Activated CD4-positive, alpha-beta memory T cell treated with anti-CD3 and anti-CD28 coated beads, Interleukin-2, amount 10 ng/mL, durations not matched to agents 7 days and 5 days (primary cell): ENCODE measurements at regions not wholly inside any gene's neighbourhood (a gene's known extent, or its start where the extent isn't known, plus 50 kb on each side); places are given as distances from the start of the nearest gene placed in this dataset.

Experiments used
- CTCF ChIA-PET: fragments of 350-600 bp; sonication (Branson Sonifier 250); formaldehyde crosslinking; loops from one replicate; lab custom pipeline; 2021; ENCODE audit warnings: antibody characterized with exemption, inconsistent platforms; lab: Charles Lee
- POLR2A ChIA-PET: fragments of 350-600 bp; sonication (Branson Sonifier 250); formaldehyde crosslinking; loops from one replicate; lab custom pipeline; 2021; ENCODE audit warnings: antibody characterized with exemption; lab: Charles Lee
- DNase-seq: peaks from one replicate; pipeline ENCODE4 v3.0.0-alpha.2; 2020
- H3K27ac Mint-ChIP-seq: one replicate; pipeline ENCODE4 v1.8.0; 2021; ENCODE audit warnings: mild to moderate bottlenecking, mixed read lengths
- H3K27me3 Mint-ChIP-seq: one replicate; pipeline ENCODE4 v1.8.0; 2021; ENCODE audit warnings: mixed read lengths
- H3K36me3 Mint-ChIP-seq: one replicate; pipeline ENCODE4 v1.8.0; 2021; ENCODE audit warnings: low read depth, mixed read lengths
- H3K4me1 Mint-ChIP-seq: one replicate; pipeline ENCODE4 v1.8.0; 2021; ENCODE audit warnings: mixed read lengths
- H3K4me3 Mint-ChIP-seq: one replicate; pipeline ENCODE4 v1.8.0; 2021; ENCODE audit warnings: mild to moderate bottlenecking, mixed read lengths
- H3K9me3 Mint-ChIP-seq: one replicate; pipeline ENCODE4 v1.8.0; 2021; ENCODE audit warnings: mixed read lengths

DNA sequence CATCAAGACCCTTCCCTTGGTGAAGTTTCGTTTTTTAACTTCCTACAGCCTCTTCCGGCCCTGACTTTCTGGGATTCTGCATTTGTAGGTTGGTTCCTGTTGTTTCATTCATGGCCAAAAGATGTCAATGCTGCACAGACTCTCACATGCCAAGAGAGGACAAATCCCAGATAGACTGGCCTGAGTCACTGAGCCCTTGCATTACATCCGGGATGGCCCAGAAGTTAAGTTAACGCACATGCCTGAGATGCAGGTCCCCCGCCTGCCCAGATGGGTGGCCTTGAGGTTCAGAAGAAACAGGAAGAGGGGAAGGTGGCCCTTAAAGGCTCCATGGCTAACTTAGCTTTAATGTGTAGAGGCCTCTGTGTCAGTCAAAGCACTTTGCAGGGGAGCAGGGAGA is 51.6 kb upstream of the SRGAP3 start:
- CTCF ChIA-PET = interaction anchor here (1.5 to 6.5 kb wide), 3 partner anchors 299 to 330 kb away, joined by 5 to 102 read pairs (median 67); no protein-coding TSS in a partner anchor
- Mint-ChIP-seq H3K4me1 (peaks cover 7% of the 10 kb centered on the region), H3K36me3 (no peaks in the 10 kb centered on the region), H3K4me3 (no peak overlapping the region), H3K27ac (no peak overlapping the region), H3K27me3 (peaks cover 16% of the 10 kb centered on the region), H3K9me3 (no peaks in the 10 kb centered on the region)
- POLR2A ChIA-PET = no interaction called here
- DNase-seq = no peak

DNA sequence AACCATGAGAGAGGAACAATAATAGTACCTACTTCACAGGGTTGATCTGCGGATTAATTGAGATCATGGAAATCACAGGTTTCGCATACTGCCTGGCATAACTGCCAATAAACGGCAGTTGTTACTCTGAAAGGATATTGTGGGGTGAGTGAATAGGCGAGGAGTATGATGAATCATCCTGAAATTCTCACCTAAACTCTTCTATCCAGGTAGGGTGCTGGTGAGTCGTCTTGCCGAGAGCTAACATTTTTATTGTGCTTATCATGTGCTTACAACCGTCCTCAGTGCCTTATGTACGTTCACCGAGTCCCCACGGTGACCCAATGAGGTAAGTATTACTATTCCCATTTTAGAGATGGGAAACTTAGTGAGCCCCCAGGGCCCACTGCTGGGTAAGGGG is 52.4 kb upstream of the SRGAP3 start:
- H3K4me1 Mint-ChIP-seq = peaks cover 7% of the 10 kb centered on the region
- ChIA-PET CTCF (interaction anchor here (0.6 to 6.5 kb wide), 21 partner anchors 11 to 1917 kb away, joined by 3 to 102 read pairs (median 4); partner anchors contain the start of genes OXTR and SRGAP3), POLR2A (no interaction called here)
- no peaks in the 10 kb centered on the region for H3K36me3 Mint-ChIP-seq
- no peak for DNase-seq
- H3K27me3 Mint-ChIP-seq = peaks cover 16% of the 10 kb centered on the region
- no peak overlapping the region for H3K4me3 Mint-ChIP-seq
- no peak overlapping the region for H3K27ac Mint-ChIP-seq
- no peaks in the 10 kb centered on the region for H3K9me3 Mint-ChIP-seq

DNA sequence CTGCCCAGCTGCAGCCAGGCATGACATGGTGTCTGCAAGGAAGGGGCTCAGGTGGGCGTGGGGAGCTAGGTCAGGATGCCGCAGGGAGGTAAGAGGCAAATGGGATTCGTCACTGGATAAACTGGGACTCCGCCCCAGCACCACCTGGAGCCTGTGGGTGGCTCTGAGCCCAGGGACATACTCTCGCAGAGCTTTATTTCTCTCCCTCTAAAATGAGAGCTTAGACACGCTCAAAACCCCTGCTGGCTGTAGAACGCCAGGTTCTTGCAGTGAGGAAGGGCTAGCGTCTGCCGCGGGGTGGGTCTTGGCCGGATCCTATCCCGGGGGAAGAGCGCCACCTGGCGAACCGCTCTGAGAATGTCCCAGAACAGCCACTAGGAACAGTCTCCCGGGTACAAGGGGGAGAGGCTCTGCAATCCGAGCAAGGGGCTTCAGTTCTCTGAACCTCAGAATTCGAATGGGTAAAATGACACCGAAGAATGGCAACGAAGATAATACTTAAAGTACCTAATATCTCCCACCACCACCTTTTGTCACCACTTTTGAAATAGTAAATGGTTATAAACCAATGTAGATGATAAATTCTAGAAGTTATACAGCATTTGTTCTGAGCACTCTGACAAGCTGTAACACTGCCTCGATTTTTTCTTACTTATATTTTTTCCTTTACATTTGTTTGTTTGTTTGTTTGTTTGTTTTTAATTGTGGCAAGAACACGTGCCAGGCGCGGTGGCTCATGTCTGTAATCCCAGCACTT is 53.2 kb upstream of the SRGAP3 start:
- H3K27ac Mint-ChIP-seq = no peak overlapping the region
- H3K4me1 Mint-ChIP-seq = peaks cover 7% of the 10 kb centered on the region
- H3K27me3 Mint-ChIP-seq = peaks cover 16% of the 10 kb centered on the region
- H3K4me3 Mint-ChIP-seq = peak overlapping the region; percentile 19
- ChIA-PET CTCF (interaction anchor here (0.6 to 6.5 kb wide), 25 partner anchors 10 to 1917 kb away, joined by 3 to 102 read pairs (median 4); partner anchors contain the start of genes OXTR and SRGAP3), POLR2A (no interaction called here)
- H3K9me3 Mint-ChIP-seq = no peaks in the 10 kb centered on the region
- no peaks in the 10 kb centered on the region for H3K36me3 Mint-ChIP-seq
- DNase-seq = peak; percentile 77

DNA sequence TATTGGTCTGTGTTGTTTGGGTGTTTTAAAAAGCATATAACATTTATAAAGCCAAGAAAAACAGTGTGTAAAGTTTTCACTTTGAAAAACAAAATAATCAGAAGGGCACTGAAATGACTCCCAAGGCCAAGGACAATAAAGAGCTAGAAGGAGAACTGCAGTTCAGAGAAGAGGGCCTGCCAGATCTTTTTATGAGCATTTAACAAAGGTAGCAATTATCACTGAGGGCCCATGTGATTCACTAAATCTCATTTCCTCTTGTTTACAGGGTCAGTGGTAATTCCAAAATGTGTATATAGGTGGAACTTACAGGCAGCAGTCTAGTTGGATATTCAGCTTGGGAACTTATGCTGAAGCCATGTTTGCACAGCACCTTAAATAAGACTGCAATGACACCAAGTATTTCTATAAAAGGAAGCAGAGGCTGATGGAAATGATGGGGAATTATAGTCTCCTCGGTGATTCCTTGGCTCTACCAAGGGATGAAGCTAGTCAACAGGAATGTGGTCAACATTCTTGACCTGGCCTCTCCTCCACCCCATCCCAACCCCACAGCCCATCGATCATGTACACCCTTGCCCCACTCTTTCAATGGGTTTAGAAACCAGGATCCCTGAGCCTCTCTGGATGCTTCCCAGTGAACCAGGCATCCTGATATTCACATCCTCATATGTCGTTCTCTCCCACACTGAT is 54.4 kb upstream of the THUMPD3 start:
- Mint-ChIP-seq H3K27me3 (peaks cover 7% of the 10 kb centered on the region), H3K9me3 (no peaks in the 10 kb centered on the region), H3K27ac (no peak overlapping the region), H3K36me3 (no peaks in the 10 kb centered on the region), H3K4me3 (no peak overlapping the region), H3K4me1 (no peaks in the 10 kb centered on the region)
- no peak for DNase-seq
- POLR2A ChIA-PET = no interaction called here
- CTCF ChIA-PET = interaction anchor here (0.8 kb wide), 1 partner anchor 321 kb away, joined by 4 read pairs; no protein-coding TSS in a partner anchor

DNA sequence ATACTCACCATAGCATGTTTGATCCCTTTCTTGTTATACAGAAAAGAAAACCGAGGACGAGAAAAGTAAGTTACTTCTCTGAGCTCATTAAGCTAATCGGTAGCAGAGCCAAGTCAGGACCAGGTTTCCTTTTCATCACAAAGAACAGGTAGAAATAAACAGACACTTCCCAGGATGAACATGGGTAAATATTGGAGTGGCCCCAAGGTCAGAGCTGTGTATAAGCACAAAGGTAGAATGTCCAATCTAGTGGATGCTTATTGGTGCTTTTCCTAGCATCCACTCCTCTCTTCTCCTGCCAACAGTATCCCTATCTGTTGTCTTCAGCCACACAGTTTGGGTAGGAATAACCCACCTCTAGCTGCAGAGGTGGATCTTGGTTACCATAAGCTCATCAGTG is 52.8 kb upstream of the THUMPD3 start:
- Mint-ChIP-seq H3K27me3 (peaks cover 7% of the 10 kb centered on the region), H3K9me3 (no peaks in the 10 kb centered on the region), H3K36me3 (no peaks in the 10 kb centered on the region), H3K4me3 (no peak overlapping the region), H3K27ac (no peak overlapping the region), H3K4me1 (no peaks in the 10 kb centered on the region)
- ChIA-PET CTCF (interaction anchor here (1.0 to 1.2 kb wide), 2 partner anchors 322 to 338 kb away, joined by 3 read pairs; no protein-coding TSS in a partner anchor), POLR2A (interaction anchor here (0.6 kb wide), 1 partner anchor 24 kb away, joined by 3 read pairs; no protein-coding TSS in a partner anchor)
- DNase-seq = no peak

DNA sequence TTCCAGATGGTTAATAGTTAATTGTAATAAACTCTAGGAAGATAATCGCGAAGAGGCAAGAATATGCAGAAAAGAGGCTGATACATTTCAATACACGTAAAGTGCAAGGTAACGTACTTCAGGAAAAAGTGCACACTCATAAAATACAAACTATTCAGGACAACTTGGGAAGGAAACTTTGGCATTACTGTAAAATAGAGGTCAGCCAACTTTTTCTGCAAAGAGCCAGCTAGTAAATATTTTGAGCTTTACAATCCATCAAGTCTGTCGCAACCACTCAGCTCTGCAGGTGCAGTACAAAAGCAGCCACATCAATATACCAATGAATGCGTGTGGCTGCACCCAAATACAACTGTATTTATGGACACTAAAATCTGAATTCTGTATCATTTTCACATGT is 51.6 kb upstream of the THUMPD3 start:
- ChIA-PET POLR2A (no interaction called here), CTCF (interaction anchor here (1.2 to 3.2 kb wide), 2 partner anchors 8 to 340 kb away, joined by 3 to 13 read pairs; no protein-coding TSS in a partner anchor)
- no peak overlapping the region for H3K27ac Mint-ChIP-seq
- no peak overlapping the region for H3K4me3 Mint-ChIP-seq
- no peak for DNase-seq
- H3K9me3 Mint-ChIP-seq = no peaks in the 10 kb centered on the region
- no peaks in the 10 kb centered on the region for H3K4me1 Mint-ChIP-seq
- H3K27me3 Mint-ChIP-seq = peaks cover 5% of the 10 kb centered on the region
- no peaks in the 10 kb centered on the region for H3K36me3 Mint-ChIP-seq
